ENCODE measurements at regions not wholly inside any gene's neighbourhood (a gene's known extent, or its start where the extent isn't known, plus 50 kb on each side); places are given as distances from the start of the nearest gene placed in this dataset.
"Not testable (repeated sequence)": the region's sequence is repeated elsewhere in the genome, so short reads cannot be mapped to it uniquely, and the experiment has no call there.

DNA sequence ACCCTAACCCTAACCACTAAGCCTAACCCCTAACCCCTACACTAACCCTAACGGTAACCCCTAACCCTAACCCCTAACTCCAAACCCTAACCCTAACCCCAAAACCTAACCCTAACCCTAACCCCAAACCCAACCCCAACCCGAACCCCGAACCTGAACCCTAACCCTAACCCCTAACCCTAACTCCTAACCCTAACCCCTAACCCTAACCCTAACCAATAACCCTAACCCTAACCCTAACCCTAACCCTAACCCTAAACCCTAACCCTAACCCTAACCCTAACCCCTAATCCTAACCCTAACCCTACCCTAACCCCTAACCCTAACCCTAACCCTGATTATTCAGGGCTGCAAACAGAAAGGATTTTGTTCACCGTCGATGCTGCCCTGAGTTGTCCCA lies 144.6 kb upstream of the DUSP22 start:
- DNase-seq = not testable (repeated sequence)

DNA sequence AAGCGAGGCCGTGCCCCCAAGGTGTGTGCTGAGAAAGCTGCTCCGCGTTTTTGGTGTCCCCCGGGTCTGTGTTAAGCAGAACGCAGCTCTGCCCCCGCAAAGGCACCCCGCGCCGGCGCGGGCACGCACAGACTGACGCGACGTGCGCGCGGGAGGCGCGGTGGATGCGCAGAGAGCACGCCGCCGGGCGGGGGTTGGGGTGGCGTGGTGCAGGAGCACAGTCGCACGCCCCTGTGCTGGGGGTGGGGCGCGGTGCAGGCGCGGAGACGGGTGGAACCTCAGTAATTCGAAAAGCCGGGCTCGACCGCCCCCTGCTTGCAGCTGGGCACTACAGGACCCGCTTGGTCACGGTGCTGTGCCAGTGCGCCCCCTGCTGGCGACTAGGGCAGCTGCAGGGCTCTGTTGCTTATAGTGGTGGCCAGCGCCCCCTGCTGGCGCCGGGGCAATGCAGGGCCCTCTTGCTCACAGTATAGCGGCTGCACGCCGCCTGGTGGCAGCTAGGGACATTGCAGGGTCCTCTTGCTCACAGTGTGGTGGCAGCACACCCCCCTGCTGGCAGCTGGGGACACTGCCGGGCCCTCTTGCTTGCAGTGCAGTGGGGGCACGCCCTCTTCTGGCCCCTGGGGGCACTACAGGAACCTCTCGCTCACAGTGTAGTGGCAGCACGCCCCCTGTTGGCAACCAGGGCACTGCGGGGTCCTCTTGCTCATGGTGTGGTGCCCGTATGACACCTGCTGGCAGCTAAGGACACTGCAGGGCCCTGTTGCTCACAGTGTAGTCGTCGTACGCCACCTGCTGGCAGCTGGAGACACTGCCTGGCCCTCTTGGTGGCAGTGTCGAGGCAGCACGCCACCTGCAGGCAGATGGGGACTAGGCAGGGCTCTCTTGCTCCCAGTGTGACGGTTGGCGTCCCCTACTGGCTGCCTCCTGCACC lies 144.0 kb upstream of the DUSP22 start:
- not testable (repeated sequence) for DNase-seq

DNA sequence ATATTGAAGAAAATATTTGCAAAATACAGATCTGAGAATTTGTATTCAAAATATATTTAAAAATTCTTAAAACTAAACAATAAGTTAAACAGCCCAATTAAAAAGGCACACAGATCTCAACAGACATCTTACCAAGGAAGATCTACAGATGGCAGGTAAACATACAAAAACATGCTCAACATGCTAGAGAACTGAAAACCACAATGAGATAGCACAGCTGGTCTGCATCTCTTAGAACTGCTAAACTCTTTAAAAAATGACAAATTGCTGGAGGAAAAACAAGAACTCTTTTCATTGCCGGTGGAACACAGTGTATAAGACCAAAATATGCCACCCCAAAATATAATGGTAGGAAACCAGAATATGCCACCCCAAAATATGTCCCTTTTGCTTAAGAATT lies 142.1 kb upstream of the DUSP22 start:
- not testable (repeated sequence) for DNase-seq

DNA sequence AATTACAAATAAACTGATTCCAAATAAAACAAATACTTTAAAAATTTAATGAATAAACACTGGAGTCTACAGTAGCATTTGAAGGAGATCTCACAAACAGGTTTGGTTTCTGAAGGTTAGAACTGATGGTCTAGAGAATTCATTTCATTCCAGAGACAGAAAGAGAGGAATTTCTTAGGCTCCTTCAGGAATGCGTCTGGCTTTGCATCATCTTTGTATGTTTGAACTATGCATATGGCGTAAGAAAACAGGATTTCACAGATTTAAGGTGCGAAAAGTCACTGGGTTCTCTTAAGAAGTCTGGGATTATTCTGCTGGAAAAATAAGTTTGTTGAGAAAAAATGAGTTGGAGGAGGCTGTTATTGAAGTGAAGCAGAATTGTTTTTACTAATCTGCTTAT lies 139.9 kb upstream of the DUSP22 start:
- not testable (repeated sequence) for DNase-seq

DNA sequence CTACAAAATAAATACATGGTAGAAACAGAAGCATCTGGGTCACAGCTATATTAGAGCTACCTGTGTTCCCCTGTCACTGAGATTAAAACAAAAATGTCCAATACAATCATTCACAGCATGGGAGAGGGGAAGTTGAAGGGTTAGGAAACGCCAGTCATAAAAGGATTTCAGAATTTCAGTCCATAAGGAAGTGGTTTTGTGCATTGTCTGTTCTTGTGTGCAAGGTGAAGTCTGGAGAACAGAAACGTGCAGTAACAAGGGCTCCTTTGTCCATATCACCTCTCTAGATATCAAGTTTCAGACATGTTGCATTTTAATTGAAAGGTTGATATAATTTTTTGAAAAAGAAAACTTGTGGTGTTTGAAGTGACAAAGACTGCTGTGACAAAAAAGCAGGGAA lies 139.3 kb upstream of the DUSP22 start:
- DNase-seq = not testable (repeated sequence)

DNA sequence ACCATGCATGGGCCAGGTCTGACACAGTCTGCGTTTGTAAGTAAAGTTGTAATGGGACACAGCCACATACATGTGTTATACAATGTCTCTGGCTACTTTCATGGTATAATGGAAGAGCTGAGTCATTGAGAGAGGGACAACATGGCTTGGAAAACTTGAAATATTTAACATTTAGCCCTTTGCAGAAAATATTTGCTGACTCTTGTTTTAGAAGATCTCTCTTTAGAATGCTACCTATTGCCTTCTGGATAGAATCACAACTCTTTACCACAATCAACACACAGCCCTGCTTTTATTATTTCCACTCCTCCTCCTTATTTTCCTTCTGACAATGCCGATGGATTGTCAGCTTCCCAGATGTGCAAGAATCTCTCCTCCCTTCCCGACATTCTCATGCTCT lies 138.4 kb upstream of the DUSP22 start:
- DNase-seq = not testable (repeated sequence)

DNA sequence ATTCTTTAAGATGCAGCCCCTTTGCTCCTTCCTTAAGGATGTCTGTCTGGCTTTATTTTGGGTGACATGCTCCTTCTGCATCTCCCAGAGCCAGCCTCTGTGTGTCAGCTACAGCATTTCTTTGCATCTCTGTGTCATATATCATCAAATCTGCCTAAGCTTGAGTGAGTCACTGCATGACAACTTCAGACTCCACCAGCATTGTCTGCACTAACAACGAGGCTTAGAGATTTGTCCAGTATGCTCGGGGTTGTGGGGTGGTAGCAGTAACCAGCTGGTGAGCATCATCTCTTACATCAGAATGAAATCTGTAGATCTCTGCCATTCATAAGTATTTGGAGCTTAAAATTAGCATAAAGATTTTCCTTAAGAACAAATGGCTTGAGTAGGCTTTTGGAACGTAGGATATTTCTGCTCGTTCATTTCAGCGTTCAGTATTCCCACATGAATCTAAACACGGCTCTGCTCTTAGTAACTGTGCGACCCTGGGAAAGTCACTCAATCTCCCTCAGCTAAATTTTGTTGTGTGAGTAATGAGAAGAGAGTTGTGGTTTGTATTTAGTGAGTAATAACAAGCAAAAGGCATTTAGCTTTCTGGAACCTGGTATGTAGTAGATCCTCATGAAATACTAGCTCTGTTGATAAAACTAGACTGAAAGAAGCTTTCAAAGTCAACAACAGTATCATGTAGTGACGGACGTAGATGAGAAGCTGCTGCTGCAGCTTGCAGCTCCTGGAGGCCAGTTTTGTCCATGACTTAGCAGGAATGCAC lies 137.8 kb upstream of the DUSP22 start:
- DNase-seq = not testable (repeated sequence)

DNA sequence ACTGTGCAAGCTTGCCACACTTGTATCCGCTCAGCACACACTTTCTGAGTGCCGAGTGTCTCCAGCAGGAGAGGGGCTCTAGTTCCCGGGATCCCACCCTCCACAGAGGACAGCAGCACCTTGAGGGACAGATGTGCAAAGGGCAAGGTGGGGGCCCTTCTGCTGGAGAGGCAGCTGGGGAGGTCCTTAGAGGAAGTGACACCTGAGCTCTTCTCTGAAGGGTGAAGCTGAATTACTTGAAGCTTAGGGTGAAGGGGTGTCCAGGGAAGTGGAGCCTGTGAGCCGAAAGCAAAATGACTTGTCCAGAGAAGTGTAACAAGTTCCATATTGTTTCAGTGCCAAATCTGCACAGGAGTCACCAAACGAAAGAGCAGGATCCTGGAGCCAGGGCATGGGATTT lies 136.3 kb upstream of the DUSP22 start:
- no peak for DNase-seq

DNA sequence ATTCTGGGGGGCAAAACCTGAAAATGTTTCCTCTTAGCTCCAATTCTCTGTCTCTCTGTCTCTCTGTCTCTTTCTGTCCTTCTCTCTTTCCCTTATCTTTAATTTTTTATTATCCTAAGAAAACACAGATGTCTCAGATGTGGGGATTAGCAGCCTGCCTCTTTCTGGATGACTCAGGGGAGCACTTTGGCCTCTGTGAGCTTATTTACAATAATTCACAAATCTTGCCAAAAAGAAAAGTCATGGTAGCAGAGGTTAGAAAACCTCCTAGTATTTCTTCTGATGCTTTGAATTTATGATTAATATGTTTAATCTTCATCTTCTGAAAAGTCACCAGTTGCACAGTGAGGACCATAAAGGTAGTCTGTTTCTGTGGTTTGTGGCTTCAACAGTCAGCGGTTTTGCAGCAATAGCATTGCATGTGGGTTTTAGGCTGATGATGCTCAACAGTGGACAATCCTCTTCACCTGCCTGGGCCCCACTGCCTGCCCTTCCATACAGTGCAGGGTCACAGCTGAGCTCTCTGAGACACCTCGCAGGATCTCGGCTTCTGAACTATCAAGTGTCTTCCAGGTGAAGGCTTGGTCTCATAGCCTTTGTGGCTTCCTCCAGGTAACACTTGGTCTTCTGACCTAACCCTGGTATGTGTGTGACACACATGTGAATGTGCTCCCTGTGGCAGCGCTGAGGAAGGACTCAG lies 135.7 kb upstream of the DUSP22 start:
- not testable (repeated sequence) for DNase-seq

DNA sequence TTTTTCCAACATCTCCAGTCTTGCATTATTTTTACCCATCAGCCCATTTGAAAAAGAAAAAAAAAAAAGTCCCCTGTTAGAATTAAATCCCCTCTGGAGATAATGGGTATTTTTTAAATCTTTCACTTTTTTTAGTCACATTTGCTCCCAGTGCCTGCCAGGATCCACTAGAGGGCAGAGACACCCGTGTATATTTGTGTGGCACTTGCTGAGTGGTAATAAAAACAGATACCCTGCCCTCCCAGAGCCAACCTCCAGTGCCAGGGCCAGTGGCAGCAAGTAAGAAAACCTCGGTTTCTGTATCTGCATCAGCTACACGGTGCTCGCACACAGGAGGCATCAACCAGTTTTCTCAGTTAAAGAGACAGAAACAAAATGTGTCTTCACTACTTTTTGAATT lies 135.1 kb upstream of the DUSP22 start:
- not testable (repeated sequence) for DNase-seq

DNA sequence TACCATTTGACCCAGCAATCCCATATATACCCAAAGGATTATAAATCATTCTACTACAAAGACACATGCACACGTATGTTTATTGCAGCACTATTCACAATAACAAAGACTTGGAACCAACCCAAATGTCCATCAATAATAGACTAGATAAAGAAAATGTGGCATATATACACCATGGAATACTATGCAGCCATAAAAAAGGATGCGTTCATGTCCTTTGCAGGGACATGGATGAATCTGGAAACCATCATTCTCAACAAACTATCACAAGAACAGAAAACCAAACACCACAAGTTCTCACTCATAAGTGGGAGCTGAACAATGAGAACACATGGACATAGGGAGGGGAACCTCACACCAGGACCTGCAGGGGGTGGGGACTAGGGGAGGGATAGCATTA lies 130.6 kb upstream of the DUSP22 start:
- DNase-seq = not testable (repeated sequence)

DNA sequence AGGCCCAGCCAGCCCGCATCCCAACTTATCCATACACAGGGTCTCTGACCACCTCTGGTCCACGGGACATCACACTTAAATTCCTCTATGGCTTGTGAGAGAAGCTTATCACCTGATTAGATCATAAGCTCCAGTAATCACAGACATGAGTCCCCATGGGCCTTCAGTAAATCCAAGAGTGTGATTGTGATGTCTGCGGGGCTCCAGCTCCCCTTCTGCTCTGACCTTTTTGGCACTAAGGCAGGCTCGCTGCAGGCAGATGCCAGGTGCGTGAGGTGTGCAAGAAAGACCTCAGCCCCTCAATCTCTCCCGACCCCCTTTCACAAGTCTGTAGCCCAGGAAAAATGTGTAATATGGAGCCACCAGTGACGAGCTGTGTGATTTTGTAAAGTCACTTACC lies 127.6 kb upstream of the DUSP22 start:
- no peak for DNase-seq

DNA sequence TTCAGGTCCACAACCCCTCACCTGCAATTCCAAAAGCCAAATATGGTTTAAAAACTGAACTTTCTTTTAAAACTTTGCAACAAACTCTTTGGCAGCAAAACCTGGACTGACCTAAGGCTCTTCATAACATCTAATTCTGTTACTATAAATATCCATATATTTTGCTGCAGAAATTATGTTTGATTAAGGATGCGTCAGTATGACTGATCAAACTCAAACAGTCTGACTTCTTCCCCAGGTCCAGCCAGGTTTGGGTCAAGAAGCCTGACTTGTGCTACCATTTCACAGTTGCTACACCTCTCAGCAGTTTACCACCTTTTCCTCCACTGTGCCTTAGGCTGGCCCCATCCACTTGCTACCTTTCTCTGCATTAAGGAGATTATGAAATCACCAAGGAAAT lies 127.0 kb upstream of the DUSP22 start:
- DNase-seq = no peak

DNA sequence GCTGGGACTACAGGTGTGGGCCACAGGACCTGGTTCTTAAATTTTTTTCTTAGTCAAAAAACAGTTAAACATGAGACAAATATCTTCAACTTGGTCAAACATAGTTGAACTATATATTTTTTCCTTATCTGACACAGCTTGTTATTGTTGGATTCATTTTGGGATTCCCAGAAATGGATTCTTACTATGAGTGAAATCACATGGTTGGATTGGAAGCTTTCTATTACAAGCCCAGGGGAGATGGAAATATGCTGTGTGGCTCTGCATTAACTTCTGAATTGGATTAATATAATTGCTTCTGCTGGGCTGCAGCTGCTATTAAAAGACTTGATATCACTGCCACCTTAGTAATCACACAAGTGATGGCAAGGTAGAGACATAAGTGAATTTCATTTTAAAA lies 126.4 kb upstream of the DUSP22 start:
- DNase-seq = no peak

DNA sequence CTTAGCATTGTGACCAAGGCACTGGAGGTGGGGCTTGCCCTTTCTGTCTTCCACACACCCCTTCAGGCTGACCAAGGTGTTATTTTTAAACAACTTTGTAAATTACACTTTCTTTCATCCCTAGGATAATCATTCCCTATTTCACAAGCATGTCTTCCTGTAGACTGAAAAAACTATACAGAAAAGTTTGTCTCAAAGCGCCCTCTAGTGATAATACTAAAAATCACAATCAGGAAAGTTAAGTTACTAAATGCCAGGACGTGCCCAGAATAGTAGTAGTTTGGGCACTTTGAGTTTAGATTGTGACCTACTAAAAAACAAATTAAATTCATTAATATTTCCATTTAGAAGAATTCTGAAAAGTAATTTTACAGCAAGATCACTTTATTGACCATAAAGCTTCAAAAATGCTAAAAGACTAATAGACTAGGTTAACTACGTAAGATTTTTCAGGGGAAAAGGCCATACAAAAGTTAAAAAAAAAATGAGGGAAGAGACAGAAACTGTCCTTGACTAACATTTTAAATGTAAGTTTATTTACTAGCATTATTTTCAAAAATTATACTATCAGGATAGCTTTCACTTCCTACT lies 123.3 kb upstream of the DUSP22 start:
- DNase-seq = peak; percentile 10

DNA sequence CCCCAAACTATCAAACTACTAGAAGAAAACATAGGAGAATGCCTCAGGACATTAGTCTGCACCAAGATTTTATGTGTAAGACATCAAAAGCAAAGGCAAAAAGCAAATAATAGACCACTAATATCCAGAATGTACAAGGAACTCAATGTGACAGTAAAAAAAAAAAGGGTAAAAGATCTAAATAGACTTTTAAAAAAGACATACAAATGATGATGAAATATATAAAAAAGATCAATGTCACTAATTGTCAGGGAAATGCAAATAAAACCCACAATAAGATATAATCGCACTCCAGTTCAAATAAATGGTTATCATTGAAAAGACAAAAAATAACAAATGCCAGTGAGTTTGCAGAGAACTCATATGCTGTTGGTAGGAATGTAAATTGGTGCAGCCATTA lies 118.3 kb upstream of the DUSP22 start:
- no peak for DNase-seq

DNA sequence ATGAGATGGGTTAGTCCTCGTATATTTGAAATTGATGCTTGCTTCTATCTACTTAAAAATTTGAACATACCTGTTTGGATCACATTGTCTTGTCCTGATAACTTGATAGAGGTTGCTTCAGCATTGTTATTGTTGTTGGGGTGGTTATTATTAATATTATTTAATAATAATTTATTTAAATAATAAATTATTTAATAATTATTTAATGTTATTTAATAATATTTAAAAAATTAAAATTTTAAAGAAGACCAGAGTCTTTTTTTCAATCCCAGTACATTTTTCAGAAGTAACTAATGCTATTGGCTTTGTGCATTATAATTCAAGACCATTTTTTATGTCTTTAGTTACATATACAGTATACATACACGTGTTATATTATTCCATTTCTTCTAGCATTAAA lies 116.6 kb upstream of the DUSP22 start:
- DNase-seq = no peak

DNA sequence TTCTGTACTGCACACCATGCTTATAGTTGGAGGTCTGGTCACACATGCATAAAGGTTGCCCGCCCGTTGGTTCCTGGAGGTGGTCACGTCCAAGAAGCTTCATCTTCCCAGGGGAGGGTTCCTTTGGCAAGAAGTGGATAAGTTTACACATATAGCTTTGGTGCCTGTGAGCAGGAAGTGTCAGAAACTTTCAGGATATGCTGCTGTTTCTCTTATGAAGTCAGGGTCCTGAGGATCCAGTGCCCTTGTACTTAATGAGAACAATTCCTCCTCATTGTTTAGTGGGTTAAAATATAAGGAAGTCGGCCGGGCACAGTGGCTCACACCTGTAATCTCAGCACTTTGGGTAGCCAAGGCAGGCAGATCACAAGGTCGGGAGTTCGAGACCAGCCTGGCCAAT lies 115.5 kb upstream of the DUSP22 start:
- no peak for DNase-seq

DNA sequence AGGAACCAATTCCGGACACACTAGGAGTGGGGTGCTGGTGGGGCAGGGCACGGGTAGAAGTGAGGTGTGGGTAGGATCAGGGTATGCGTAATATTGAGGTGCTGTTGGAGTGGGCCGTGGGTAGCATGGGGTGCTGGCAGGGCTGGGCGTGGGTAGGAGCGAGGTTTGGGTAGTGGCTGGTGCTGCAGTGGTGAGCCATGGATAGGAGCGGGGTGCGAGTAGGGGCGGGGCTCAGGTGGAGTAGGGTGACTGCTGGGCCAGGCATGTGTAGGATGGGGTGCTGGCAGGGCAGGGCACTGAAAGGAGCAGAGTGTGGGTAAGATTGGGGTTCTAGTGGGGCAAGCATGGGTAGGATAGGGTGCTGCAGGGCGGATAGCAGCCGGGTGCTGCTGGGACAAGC lies 114.2 kb upstream of the DUSP22 start:
- no peak for DNase-seq

DNA sequence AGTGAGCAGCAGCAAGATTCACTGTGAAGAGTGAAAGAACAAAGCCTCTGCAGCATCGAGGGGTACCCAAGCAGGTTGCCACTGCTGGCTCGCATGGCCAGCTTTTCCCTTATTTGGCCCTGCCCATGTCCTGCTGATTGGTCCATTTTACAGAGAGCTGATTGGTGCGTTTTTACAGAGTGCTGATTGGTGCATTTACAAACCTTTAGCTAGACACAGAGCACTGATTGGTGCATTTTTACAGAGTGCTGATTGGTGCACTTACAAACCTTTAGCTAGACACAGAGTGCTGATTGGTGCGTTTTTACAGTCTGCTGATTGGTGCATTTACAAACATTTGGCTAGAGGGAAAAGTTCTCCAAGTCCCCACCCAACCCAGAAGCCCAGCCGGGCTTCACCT lies 113.4 kb upstream of the DUSP22 start:
- not testable (repeated sequence) for DNase-seq

DNA sequence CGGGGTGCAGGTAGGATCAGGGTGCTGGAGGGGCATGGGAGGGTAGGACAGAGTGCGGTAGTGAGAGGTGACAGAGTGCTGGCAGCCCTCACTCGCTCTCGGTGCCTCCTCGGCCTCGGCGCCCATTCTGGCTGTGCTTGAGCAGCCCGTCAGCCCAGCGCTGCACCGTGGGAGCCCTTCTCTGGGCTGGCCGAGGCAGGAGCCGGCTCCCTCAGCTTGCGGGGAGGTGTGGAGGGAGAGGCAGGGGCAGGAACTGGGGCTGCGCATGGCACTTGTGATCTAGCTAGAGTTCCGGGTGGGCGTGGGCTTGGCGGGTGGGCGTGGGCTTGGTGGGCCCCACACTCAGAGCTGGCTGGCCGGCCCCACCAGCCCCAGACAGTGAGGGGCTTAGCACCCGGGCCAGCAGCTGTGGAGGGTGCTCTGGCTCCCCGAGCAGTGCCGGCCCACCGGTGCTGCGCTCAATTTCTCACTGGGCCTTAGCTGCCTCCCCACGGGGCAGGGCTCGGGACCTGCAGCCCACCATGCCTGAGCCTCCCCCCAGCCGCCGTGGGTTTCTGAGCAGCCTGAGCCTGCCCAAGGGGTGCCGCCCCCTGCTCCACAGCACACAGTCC lies 112.8 kb upstream of the DUSP22 start:
- DNase-seq = no peak

DNA sequence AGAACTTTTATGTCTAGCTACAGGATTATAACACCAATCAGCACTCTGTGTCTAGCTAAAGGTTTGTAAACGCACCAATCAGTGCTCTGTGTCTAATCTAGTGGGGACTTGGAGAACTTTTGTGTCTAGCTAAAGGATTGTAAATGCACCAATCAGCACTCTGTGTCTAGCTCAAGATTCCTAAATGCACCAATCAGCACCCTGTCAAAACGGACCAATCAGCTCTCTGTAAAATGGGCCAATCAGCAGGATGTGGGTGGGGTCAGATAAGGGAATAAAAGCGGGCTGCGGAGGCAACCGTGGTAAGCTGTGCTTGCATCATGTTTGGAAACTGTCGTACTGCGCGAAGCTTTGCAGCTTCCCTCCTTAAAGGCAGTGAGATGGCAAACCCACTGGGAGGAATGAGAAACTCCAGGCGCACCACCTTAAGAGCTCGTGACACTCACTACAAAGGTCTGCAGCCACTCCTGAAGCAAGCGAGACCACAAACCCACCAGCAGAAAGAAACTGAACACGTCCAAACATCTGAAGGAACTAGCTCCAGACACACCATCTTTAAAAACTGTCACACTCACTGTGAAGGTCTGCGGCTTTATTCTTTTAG lies 112.1 kb upstream of the DUSP22 start:
- not testable (repeated sequence) for DNase-seq

All from NCI-H510A treated with DMSO at 0.1 percent for 48 hours (cell line).